Muscle layer of duodenum (tissue), 2 donors: ENCODE measurements at regions not wholly inside any gene's neighbourhood (a gene's known extent, or its start where the extent isn't known, plus 50 kb on each side); places are given as distances from the start of the nearest gene placed in this dataset.
"Not testable (repeated sequence)": the region's sequence is repeated elsewhere in the genome, so short reads cannot be mapped to it uniquely, and the experiment has no call there.

Experiments
- H3K27ac ChIP-seq: one replicate; pipeline ENCODE4 v1.7.0; 2013; ENCODE audit warnings: mild to moderate bottlenecking, low read length
- H3K27me3 ChIP-seq: one replicate; pipeline ENCODE4 v1.7.0; 2013; ENCODE audit warnings: low read depth, mild to moderate bottlenecking, control low read depth, low read length
- H3K36me3 ChIP-seq, 2 donors: one replicate each; pipeline ENCODE4 v1.7.0; 2013; ENCODE audit warnings: low read length in 2 of 2, control low read depth in 1 of 2, mild to moderate bottlenecking in 1 of 2; ENCODE audit not compliant: insufficient read depth in 2 of 2, control insufficient read depth in 1 of 2
- H3K4me1 ChIP-seq, 2 donors: one replicate each; pipeline ENCODE4 v1.7.0; 2013; ENCODE audit warnings: low read length in 2 of 2, mild to moderate bottlenecking in 2 of 2, control low read depth in 1 of 2, moderate library complexity in 1 of 2; ENCODE audit not compliant: insufficient read depth in 2 of 2, control insufficient read depth in 1 of 2
- H3K4me3 ChIP-seq, 2 donors: one replicate each; pipeline ENCODE4 v1.7.0; 2013; ENCODE audit warnings: low read length in 2 of 2, low read depth in 1 of 2, mild to moderate bottlenecking in 1 of 2
- H3K9me3 ChIP-seq, 2 donors: one replicate each; pipeline ENCODE4 v1.7.0; 2013; ENCODE audit warnings: low read length in 2 of 2, control low read depth in 1 of 2, mild to moderate bottlenecking in 1 of 2; ENCODE audit not compliant: control insufficient read depth in 1 of 2
- donor health status: healthy.

GRCh38 chr15:58374147-58374546, 57.6 kb upstream of the LIPC start:
- Histone ChIP-seq H3K9me3 (peaks cover 2 to 6% of the 10 kb centered on the region in 2 donors), H3K36me3 (no peaks in the 10 kb centered on the region), H3K27ac (no peak overlapping the region), H3K4me3 (no peak overlapping the region), H3K27me3 (no peaks in the 10 kb centered on the region), H3K4me1 (no peaks in the 10 kb centered on the region)

GRCh38 chr15:58377193-58377592, 54.6 kb upstream of the LIPC start:
- Histone ChIP-seq H3K27ac (no peak overlapping the region), H3K4me1 (no peaks in the 10 kb centered on the region), H3K36me3 (no peaks in the 10 kb centered on the region), H3K9me3 (peaks cover 2 to 6% of the 10 kb centered on the region in 2 donors), H3K27me3 (no peaks in the 10 kb centered on the region), H3K4me3 (no peak overlapping the region)

GRCh38 chr15:58378241-58379085, 53.3 kb upstream of the LIPC start:
- peaks cover 0 to 6% of the 10 kb centered on the region in 2 donors for H3K9me3 ChIP-seq
- H3K27me3 ChIP-seq = no peaks in the 10 kb centered on the region
- H3K4me3 ChIP-seq = no peak overlapping the region
- H3K36me3 ChIP-seq = no peaks in the 10 kb centered on the region
- no peak overlapping the region for H3K27ac ChIP-seq
- H3K4me1 ChIP-seq = no peaks in the 10 kb centered on the region

- H3K27ac ChIP-seq, H3K4me1 ChIP-seq, H3K36me3 ChIP-seq, H3K27me3 ChIP-seq, H3K4me3 ChIP-seq, H3K9me3 ChIP-seq: not testable (repeated sequence)
Measured at GRCh38 chr15:58379454-58379853, 52.3 kb upstream of the LIPC start.

GRCh38 chr15:58380280-58380945, 51.4 kb upstream of the LIPC start:
- no peak overlapping the region for H3K4me3 ChIP-seq
- no peak overlapping the region for H3K27ac ChIP-seq
- H3K27me3 ChIP-seq = no peaks in the 10 kb centered on the region
- no peaks in the 10 kb centered on the region for H3K4me1 ChIP-seq
- H3K36me3 ChIP-seq = no peaks in the 10 kb centered on the region
- H3K9me3 ChIP-seq = peaks cover 0 to 6% of the 10 kb centered on the region in 2 donors

- Histone ChIP-seq H3K9me3 (peaks cover 0 to 6% of the 10 kb centered on the region in 2 donors), H3K4me1 (no peaks in the 10 kb centered on the region), H3K36me3 (no peaks in the 10 kb centered on the region), H3K27me3 (no peaks in the 10 kb centered on the region), H3K4me3 (no peak overlapping the region), H3K27ac (no peak overlapping the region)
Measured at GRCh38 chr15:58381697-58382096, 50.1 kb upstream of the LIPC start.
